Inferior parietal cortex (tissue), 1 donor: ENCODE measurements at regions not wholly inside any gene's neighbourhood (a gene's known extent, or its start where the extent isn't known, plus 50 kb on each side); places are given as distances from the start of the nearest gene placed in this dataset.
"Not testable (repeated sequence)": the region's sequence is repeated elsewhere in the genome, so short reads cannot be mapped to it uniquely, and the experiment has no call there.

ENCODE experiments used
- DNase-seq: peaks from one replicate; pipeline ENCODE4 v3.0.0-alpha.2; 2016; ENCODE audit errors: extremely low spot score

GRCh38 chr2:58798676-58799208 lies 557.6 kb upstream of the FANCL start:
- no peak for DNase-seq

- no peak for DNase-seq
Measured at GRCh38 chr2:58796239-58796910, 555.2 kb upstream of the FANCL start.

DNA sequence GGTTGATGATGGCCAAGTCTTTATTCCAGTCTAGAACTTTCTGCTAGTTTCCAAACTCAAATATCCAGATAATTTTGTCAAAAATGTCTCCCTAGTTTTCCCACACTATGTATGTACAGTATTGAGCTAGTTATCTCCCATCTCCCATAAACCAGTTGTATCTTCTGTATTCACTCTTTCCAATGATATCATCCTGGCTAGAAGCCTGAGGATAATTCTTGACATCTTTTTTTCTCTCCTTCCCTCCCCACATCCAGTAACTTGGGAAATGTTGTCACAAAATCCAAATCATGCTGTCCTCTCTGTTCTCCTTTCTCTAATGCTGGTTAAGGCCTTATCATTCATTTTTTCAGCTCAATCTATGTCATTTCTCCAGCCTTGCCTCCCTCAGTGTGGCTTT lies 553.8 kb upstream of the FANCL start:
- no peak for DNase-seq

- DNase-seq: no peak
Measured at GRCh38 chr2:58794103-58794502, 553.0 kb upstream of the FANCL start.

DNA sequence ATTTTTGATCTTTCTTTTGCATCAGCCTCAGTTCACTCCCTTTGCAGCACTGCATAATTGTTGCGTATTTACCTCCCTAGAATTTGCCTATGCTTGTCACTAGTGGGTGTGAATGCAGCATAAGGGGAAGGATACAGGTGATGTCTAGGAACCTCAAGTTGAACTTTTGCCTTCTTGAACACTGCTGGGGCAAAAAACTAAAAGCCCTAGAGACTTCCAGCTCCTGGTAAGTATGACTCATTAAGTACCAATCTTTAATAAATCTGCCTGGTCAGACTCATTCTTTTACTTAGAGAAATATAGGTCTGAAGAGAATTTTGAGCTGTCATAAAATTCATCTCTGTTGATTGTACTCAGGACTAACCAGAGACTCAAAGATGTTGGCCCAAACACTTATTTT lies 547.3 kb upstream of the FANCL start:
- DNase-seq: no peak

DNA sequence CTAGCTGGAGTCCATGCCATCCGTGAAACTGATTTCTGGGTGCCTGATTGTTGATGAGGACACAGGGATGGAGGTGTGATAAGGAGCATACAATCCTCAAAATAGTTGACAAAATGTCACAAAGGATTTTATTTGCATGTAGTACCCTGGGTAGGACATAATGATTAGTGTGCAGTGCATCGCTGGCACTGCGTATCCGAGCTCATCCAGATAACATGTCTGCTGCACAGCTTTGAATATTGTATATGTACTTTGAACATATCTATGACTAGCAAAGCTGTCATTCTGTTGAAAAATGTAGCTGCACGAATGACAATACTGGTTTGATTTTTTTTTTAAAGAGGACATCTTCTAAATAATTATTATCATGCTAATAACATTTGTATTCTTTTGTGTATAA lies 529.7 kb upstream of the FANCL start:
- DNase-seq: no peak

- DNase-seq: no peak
Measured at GRCh38 chr2:58769864-58770234, 528.7 kb upstream of the FANCL start.

- DNase-seq: no peak
Measured at GRCh38 chr2:58769111-58769863, 528.2 kb upstream of the FANCL start.

DNA sequence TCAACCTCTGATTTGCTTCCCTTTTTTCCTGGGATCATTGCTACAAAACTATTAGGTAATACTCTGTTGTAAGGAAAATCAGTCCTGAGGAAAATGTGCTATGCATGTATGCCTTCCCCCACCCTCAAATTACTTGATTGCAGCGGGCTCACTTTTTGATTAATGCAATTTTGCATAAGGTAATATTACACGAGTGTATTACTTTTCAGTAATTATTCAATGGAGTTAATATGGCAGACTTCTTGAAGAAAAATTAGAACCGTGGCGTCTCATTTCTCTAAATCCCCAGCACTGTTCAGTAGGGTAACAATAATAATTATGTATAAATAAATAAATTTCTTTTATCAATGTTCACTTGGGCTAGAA lies 527.6 kb upstream of the FANCL start:
- DNase-seq: no peak

DNA sequence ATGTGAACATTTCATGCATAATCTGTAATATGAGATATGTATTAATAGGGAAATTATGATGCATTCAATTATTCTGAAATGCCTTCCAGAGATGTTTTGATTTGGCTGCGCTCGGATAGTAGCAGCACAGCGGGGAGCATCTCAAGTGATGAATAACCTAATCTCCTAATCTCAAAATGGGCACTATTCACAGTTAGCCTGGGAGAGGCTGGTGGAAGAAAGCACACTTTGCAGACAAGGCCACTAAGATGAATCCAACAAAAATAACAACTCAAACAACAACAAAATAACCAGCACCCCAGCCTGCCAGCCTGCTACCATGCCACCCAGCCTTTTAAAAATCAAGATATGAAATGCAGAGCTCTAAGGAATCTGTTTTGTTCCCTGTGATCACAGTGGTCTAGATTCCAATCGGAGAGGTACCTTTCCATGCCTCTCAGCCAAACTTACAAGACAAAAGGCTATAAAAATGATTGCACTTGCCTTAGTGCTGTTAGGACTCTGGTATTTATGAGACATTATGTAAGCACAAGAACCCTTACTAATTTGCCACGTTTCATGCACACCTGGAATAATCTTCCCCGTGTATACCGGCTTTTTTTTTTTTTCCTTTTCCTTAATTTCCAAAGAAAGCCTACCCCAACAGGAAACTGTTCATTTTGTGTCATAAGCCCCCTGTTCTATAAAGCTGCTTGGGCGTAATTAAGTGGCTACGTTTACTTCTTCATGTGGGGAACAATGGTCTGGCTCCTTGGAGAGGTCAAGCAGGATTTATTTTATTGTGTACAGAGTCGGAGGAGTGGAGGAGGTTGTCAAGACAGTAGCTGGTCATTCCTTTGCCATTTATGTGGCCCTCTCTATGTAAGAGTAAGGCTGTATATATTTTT lies 526.9 kb upstream of the FANCL start:
- no peak for DNase-seq

GRCh38 chr2:58764338-58765104 lies 523.4 kb upstream of the FANCL start:
- no peak for DNase-seq

DNA sequence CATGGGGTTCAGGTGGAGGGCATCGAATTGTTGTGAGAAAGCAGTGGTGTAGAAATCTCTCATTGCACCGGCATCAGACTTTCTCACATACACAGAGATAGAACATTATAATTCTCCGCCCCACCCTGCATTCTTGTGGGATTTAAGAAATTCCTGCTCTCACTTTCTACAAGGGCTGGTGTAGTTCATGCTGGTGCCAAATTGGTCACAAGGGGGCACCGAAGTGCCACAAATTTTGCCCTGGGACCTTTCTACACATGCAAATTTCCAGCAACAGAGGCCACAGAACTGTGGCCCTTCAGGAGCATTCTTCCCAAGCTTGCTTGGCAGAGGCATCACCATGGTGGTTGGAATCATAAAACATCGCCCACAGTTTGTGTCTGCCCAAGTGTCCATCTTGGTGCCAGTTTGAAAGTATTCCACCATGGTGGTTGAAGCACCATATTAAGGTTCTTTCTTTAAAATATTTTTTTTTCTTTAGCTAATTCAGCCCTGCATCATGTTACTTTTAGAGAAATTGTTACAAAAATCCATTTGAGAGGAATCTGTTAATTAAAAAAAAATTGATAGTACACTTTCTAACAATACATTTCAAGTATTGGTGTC lies 521.2 kb upstream of the FANCL start:
- no peak for DNase-seq

- no peak for DNase-seq
Measured at GRCh38 chr2:58757971-58758370, 516.8 kb upstream of the FANCL start.

DNA sequence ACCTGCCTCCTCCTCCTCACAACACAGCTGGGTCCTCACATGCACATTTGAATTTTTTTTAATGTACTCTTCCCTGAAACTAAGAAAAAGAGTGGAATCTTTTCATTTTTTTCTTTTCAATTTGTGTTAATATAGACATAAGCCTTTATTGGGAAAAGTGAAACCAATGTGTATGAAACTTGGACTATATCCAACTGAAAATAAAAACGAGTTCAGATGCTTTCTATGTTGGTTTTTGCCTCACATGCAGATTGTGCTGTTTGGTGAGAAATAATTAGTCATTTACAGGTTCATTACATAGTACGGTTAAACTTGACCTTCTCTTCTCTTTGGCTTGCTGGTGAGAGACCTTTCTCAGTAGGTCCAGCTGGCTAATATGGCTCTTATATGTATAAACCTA lies 515.2 kb upstream of the FANCL start:
- DNase-seq: no peak

DNA sequence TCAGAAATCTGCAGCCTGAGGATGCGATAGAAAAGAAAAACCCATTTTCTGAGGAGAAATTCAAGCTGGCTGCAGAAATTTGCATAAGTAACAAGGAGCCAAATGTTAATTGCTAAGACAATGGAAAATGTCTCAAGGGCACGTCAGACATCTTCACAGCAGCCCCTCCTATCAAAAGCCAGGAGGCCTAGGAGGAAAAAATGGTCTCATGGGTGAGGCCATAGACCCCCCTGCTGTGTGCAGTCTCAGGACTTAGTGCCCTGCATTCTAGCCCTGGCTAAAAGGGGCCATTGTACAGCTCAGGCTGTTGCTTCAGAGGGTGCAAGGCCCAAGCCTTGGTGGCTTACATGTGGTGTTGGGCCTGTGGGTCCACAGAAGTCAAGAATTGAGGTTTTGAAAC lies 511.4 kb upstream of the FANCL start:
- not testable (repeated sequence) for DNase-seq

DNA sequence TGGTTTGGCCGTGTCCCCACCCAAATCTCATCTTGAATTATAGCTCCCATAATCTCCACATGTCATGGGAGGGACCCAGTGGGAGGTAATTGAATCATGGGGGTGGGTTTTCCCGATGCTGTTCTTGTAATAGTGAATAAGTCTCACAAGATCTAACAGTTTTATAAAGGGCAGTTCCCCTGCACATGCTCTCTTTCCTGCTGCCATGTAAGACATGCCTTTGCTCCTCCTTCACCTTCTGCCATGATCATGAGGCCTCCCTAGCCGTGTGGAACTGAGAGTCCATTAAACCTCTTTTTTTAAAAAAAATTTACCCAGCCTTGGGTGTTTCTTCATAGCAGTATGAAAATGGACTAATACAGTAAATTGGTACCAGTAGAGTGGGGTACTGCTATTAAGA lies 510.6 kb upstream of the FANCL start:
- DNase-seq: not testable (repeated sequence)

DNA sequence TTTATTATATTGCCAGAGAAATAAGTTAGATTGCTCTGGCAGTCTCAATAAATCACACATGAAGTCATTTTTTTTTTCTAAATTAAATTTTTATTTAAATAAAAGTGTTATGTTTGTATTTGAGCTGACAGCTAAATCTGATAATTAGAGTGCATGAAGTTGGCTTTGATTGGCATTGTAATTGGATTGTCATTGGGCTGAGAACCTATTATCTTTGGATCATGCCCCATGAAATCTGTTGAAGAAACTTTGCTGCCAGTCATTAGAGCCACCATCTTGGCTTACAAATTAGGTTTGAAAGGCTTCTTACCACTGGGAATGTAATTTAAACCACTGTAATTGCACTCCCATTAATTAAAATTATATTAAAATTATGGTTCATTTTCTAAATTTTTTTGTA lies 507.9 kb upstream of the FANCL start:
- DNase-seq: no peak

DNA sequence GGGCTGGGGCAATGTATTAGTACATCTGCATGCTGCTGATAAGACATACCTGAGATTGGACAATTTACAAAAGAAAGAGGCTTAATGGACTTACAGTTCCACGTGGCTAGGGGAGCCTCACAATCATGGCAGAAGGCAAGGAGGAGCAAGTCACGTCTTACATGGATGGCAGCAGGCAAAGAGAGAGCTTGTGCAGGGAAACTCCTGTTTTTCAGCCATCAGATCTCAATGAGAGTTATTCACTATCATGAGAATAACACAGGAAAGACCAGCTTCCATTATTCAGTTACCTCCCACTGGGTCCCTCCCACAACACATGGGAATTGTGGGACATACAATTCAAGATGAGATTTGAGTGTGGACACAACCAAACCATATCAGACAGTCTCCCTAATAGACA lies 504.2 kb upstream of the FANCL start:
- not testable (repeated sequence) for DNase-seq

- no peak for DNase-seq
Measured at GRCh38 chr2:58740426-58740825, 499.3 kb upstream of the FANCL start.

GRCh38 chr2:58739033-58739432 lies 497.9 kb upstream of the FANCL start:
- no peak for DNase-seq

DNA sequence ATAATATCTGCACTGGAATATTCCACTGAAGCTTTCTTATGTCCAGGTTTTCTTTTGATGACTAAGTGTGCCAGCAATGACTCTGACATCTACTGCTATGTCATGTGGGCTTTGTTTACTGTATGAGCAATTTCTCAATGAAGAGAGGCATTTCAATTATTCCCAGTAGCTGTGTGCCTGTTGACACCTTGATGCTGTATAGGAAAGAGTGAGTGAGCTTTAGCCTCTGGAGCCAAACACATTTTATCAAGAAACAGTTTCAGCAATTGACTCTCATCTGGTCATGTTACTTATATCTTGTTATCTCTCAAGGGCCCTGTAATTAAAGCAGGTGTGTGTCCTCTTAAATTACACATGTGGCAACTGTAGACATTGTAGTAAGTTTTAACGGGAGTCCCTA lies 493.2 kb upstream of the FANCL start:
- no peak for DNase-seq
